Breast epithelium (tissue), 3 donors: ENCODE measurements at regions not wholly inside any gene's neighbourhood (a gene's known extent, or its start where the extent isn't known, plus 50 kb on each side); places are given as distances from the start of the nearest gene placed in this dataset.

Source experiments
- CTCF ChIP-seq, 3 donors: fragments of 450-650 bp; IDR thresholded peaks; one replicate each; pipeline ENCODE4 v1.5.1; 2016 to 2017; ENCODE audit warnings: antibody characterized with exemption in 3 of 3, mild to moderate bottlenecking in 3 of 3, moderate library complexity in 3 of 3
- POLR2A ChIP-seq: fragments of 450-650 bp; IDR thresholded peaks from one replicate; pipeline ENCODE4 v1.6.1; 2016; ENCODE audit warnings: antibody characterized with exemption, mild to moderate bottlenecking, moderate library complexity
- POLR2AphosphoS5 ChIP-seq, 3 donors: sonication (generic); formaldehyde crosslinking; IDR thresholded peaks; one replicate each; pipeline ENCODE4 v1.6.1; 2017; ENCODE audit warnings: antibody characterized with exemption in 3 of 3

GRCh38 chr16:35639233-35640205 lies 2180.1 kb downstream of the TP53TG3F start:
- TF ChIP-seq CTCF (IDR thresholded peaks at IDR 0.05) (no peak), POLR2AphosphoS5 (IDR thresholded peaks at IDR 0.05) (no peak), POLR2A (no peak)
